OCI-LY7 (cell line): ENCODE measurements at regions not wholly inside any gene's neighbourhood (a gene's known extent, or its start where the extent isn't known, plus 50 kb on each side); places are given as distances from the start of the nearest gene placed in this dataset.

Source experiments
- BruUV-seq: library from RNA; stranded (reverse); fragments of 400-500 nt; replicated peaks from 2 replicates; lab custom pipeline; 2021; lab: Mats Ljungman, UMichigan
- CTCF ChIA-PET: fragments of 300-600 bp; sonication (Branson Sonifier 250); formaldehyde crosslinking; loops from one replicate; lab custom pipeline; 2022; ENCODE audit warnings: antibody characterized with exemption; ENCODE audit not compliant: unreplicated experiment; lab: Charles Lee
- POLR2A ChIA-PET: fragments of 300-600 bp; sonication (Branson Sonifier 250); formaldehyde crosslinking; loops from one replicate; lab custom pipeline; 2022; ENCODE audit warnings: antibody characterized with exemption; lab: Charles Lee
- DNase-seq: peaks from one replicate; pipeline ENCODE4 v3.0.0-alpha.2; 2015; ENCODE audit warnings: low spot score
- H2AFZ ChIP-seq: fragments of 200-600 bp; sonication (generic), shearing (Covaris generic); 2 replicates; pipeline ENCODE4 v1.6.1; 2014; ENCODE audit warnings: mild to moderate bottlenecking, antibody characterized with exemption, low read length, moderate library complexity
- H3K27ac ChIP-seq: fragments of 200-600 bp; sonication (generic); 2 replicates; pipeline ENCODE4 v1.5.1; 2014; ENCODE audit warnings: mixed run types, low read depth, mild to moderate bottlenecking, moderate library complexity, low read length, inconsistent platforms; ENCODE audit not compliant: poor library complexity, severe bottlenecking
- H3K36me3 ChIP-seq: fragments of 200-600 bp; sonication (generic); 2 replicates; pipeline ENCODE4 v1.6.1; 2014; ENCODE audit warnings: mild to moderate bottlenecking, antibody characterized with exemption, low read length, moderate library complexity, mixed read lengths; ENCODE audit not compliant: insufficient read depth
- H3K4me1 ChIP-seq: fragments of 200-600 bp; sonication (generic); 2 replicates; pipeline ENCODE4 v1.5.1; 2014; ENCODE audit warnings: mild to moderate bottlenecking, low read length; ENCODE audit not compliant: insufficient read depth, poor library complexity, severe bottlenecking
- H3K4me2 ChIP-seq: fragments of 200-600 bp; sonication (generic); 2 replicates; pipeline ENCODE4 v1.6.1; 2014; ENCODE audit warnings: mild to moderate bottlenecking, low read length
- H3K4me3 ChIP-seq: fragments of 200-600 bp; sonication (generic); 2 replicates; pipeline ENCODE4 v1.5.1; 2014; ENCODE audit warnings: mild to moderate bottlenecking, low read depth, low read length; ENCODE audit not compliant: poor library complexity, severe bottlenecking
- H3K79me2 ChIP-seq: fragments of 200-600 bp; sonication (generic); 2 replicates; pipeline ENCODE4 v1.6.1; 2016; ENCODE audit warnings: low read depth, mild to moderate bottlenecking, low read length, moderate library complexity, mixed read lengths; ENCODE audit not compliant: insufficient read depth
- H3K9me2 ChIP-seq: fragments of 200-600 bp; sonication (generic); 2 replicates; pipeline ENCODE4 v1.6.1; 2016; ENCODE audit warnings: mild to moderate bottlenecking, low read length, mixed read lengths; ENCODE audit not compliant: insufficient read depth
- H3K9me3 ChIP-seq: fragments of 200-600 bp; sonication (generic); 2 replicates; pipeline ENCODE4 v1.6.1; 2014; ENCODE audit warnings: mild to moderate bottlenecking, mixed run types, low read length, mixed read lengths
- H4K20me1 ChIP-seq: fragments of 200-600 bp; sonication (generic); 2 replicates; pipeline ENCODE4 v1.6.1; 2014; ENCODE audit warnings: mild to moderate bottlenecking, antibody characterized with exemption, low read length, moderate library complexity, mixed read lengths; ENCODE audit not compliant: insufficient read depth
- EZH2phosphoT487 ChIP-seq: fragments of 200-600 bp; sonication (generic); IDR thresholded peaks from 2 replicates; pipeline ENCODE4 v1.6.1; 2018; ENCODE audit warnings: low read depth, borderline replicate concordance, mild to moderate bottlenecking, mixed run types, antibody characterized with exemption, low read length, moderate library complexity, mixed read lengths
- intact Hi-C: fragments of 100-400 bp; cut with micrococcal nuclease; formaldehyde crosslinking; loops from one replicate; pipeline ENCODE4 v1.10.0; 2022; ENCODE audit not compliant: unreplicated experiment
- TF ChIP-seq, protein P1 (sequence below): fragments of 200-600 bp; sonication (generic); conservative IDR thresholded peaks from 2 replicates; pipeline ENCODE4 v1.5.1; 2014; ENCODE audit warnings: mild to moderate bottlenecking, antibody characterized with exemption, low read length, moderate library complexity, mixed read lengths

GRCh38 chr2:186069676-186070075, 331.1 kb downstream of the FSIP2 start:
- no peaks in the 10 kb centered on the region for H3K79me2 ChIP-seq
- H4K20me1 ChIP-seq: no peaks in the 10 kb centered on the region
- H3K4me2 ChIP-seq: no peak overlapping the region
- no peak overlapping the region for H3K27ac ChIP-seq
- H2AFZ ChIP-seq: no peak overlapping the region
- no peaks in the 10 kb centered on the region for H3K9me2 ChIP-seq
- H3K36me3 ChIP-seq: no peaks in the 10 kb centered on the region
- BruUV-seq: no TSS peak
- no peaks in the 10 kb centered on the region for H3K9me3 ChIP-seq
- DNase-seq: no peak
- ChIA-PET CTCF (no interaction called here), POLR2A (interaction anchor here (0.7 to 0.9 kb wide), 2 partner anchors 20 to 357 kb away, joined by 3 to 4 read pairs; no protein-coding TSS in a partner anchor)
- intact Hi-C loops: no loop called here
- no peaks in the 10 kb centered on the region for H3K4me1 ChIP-seq
- TF ChIP-seq, protein P1, sequence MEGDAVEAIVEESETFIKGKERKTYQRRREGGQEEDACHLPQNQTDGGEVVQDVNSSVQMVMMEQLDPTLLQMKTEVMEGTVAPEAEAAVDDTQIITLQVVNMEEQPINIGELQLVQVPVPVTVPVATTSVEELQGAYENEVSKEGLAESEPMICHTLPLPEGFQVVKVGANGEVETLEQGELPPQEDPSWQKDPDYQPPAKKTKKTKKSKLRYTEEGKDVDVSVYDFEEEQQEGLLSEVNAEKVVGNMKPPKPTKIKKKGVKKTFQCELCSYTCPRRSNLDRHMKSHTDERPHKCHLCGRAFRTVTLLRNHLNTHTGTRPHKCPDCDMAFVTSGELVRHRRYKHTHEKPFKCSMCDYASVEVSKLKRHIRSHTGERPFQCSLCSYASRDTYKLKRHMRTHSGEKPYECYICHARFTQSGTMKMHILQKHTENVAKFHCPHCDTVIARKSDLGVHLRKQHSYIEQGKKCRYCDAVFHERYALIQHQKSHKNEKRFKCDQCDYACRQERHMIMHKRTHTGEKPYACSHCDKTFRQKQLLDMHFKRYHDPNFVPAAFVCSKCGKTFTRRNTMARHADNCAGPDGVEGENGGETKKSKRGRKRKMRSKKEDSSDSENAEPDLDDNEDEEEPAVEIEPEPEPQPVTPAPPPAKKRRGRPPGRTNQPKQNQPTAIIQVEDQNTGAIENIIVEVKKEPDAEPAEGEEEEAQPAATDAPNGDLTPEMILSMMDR: no peak
- TF ChIP-seq EZH2phosphoT487: no peak
- no peak overlapping the region for H3K4me3 ChIP-seq

DNA sequence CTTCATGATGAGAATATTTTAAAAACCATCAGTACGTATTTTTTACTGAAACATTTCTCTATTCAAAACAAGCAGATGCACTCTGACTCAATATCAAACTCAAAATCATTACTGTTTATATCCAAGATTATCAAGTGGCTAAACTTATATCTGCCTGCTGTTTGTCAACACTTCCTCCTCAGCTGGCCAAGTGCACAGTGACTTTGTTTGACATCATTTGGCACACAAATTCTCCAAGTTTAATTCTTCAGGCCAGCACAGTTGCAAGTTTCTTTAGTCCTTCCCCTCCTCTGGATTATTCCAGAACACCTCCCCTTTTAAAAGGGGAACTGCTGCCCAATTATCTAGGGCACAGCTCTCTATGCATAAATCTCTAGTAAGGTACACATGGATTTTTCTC, 346.6 kb downstream of the FSIP2 start:
- ChIA-PET CTCF (no interaction called here), POLR2A (interaction anchor here (0.6 to 0.7 kb wide), 2 partner anchors 75 to 655 kb away, joined by 3 read pairs; no protein-coding TSS in a partner anchor)
- Histone ChIP-seq H3K27ac (no peak overlapping the region), H3K4me1 (no peaks in the 10 kb centered on the region), H3K4me3 (no peak overlapping the region), H3K36me3 (no peaks in the 10 kb centered on the region), H3K9me3 (no peaks in the 10 kb centered on the region), H4K20me1 (no peaks in the 10 kb centered on the region), H3K79me2 (no peaks in the 10 kb centered on the region), H3K4me2 (no peak overlapping the region), H2AFZ (no peak overlapping the region), H3K9me2 (no peaks in the 10 kb centered on the region)
- TF ChIP-seq EZH2phosphoT487: no peak
- TF ChIP-seq, protein P1: no peak
- no peak for DNase-seq
- intact Hi-C loops: no loop called here
- no TSS peak for BruUV-seq

GRCh38 chr2:186093174-186093573, 354.6 kb downstream of the FSIP2 start:
- BruUV-seq: no TSS peak
- H3K27ac ChIP-seq: no peak overlapping the region
- H3K36me3 ChIP-seq: no peaks in the 10 kb centered on the region
- ChIA-PET CTCF (no interaction called here), POLR2A (no interaction called here)
- no peaks in the 10 kb centered on the region for H3K4me1 ChIP-seq
- TF ChIP-seq, protein P1: no peak
- no peak for TF ChIP-seq EZH2phosphoT487
- H3K4me2 ChIP-seq: no peak overlapping the region
- no peaks in the 10 kb centered on the region for H4K20me1 ChIP-seq
- no peaks in the 10 kb centered on the region for H3K79me2 ChIP-seq
- no peak overlapping the region for H3K4me3 ChIP-seq
- no peak for DNase-seq
- H3K9me2 ChIP-seq: no peaks in the 10 kb centered on the region
- no peaks in the 10 kb centered on the region for H3K9me3 ChIP-seq
- intact Hi-C loops: no loop called here
- H2AFZ ChIP-seq: no peak overlapping the region
